HEK293 (cell line): ENCODE measurements at regions not wholly inside any gene's neighbourhood (a gene's known extent, or its start where the extent isn't known, plus 50 kb on each side); places are given as distances from the start of the nearest gene placed in this dataset.

Experiments used
- CTCF ChIA-PET: fragments of 350-600 bp; formaldehyde crosslinking; extraction: SDS; loops from one replicate; lab custom pipeline; 2021; ENCODE audit warnings: antibody characterized with exemption; lab: Yijun Ruan, JAX
- POLR2A ChIA-PET: fragments of 300-600 bp; formaldehyde crosslinking; extraction: SDS; loops from one replicate; lab custom pipeline; 2020; ENCODE audit warnings: antibody characterized with exemption, inconsistent platforms; lab: Yijun Ruan, JAX
- H3K27ac ChIP-seq: fragments of 200-500 bp; sonication (Bioruptor generic); 2 replicates; pipeline ENCODE4 v1.5.1; 2014; ENCODE audit warnings: low read depth, low read length, control low read depth, inconsistent platforms; ENCODE audit errors: extremely low read depth
- H3K36me3 ChIP-seq, 2 experiments: fragments of 200-500 bp in 1 of 2; sonication (Bioruptor generic) in 1 of 2; 1 replicate in 1 of 2; 2 replicates in 1 of 2; pipeline ENCODE4 v1.5.1; 2014 to 2017; ENCODE audit warnings: inconsistent platforms in 2 of 2, low read length in 2 of 2; ENCODE audit not compliant: control insufficient read depth in 2 of 2, insufficient read depth in 1 of 2
- H3K4me1 ChIP-seq: fragments of 200-500 bp; sonication (Bioruptor generic); 2 replicates; pipeline ENCODE4 v1.5.1; 2014; ENCODE audit warnings: mild to moderate bottlenecking, low read length, inconsistent platforms; ENCODE audit not compliant: control insufficient read depth, insufficient read depth
- H3K4me3 ChIP-seq: 2 replicates; pipeline ENCODE4 v1.5.1; 2011; ENCODE audit warnings: low read depth, mild to moderate bottlenecking, control low read depth, low read length, moderate library complexity
- H3K9me3 ChIP-seq: fragments of 200-500 bp; sonication (Bioruptor generic); 2 replicates; pipeline ENCODE4 v1.5.1; 2014; ENCODE audit warnings: low read depth, low read length, inconsistent platforms; ENCODE audit not compliant: control insufficient read depth, insufficient read depth
- GLIS1 ChIP-seq: fragments of 450-650 bp; formaldehyde crosslinking; IDR thresholded peaks from 2 replicates; pipeline ENCODE4 v1.5.1; 2016; ENCODE audit warnings: missing biosample characterization, missing genetic modification characterization
- KLF10 ChIP-seq: fragments of 450-650 bp; IDR thresholded peaks from 2 replicates; pipeline ENCODE4 v1.5.1; 2018; ENCODE audit warnings: missing biosample characterization, mild to moderate bottlenecking, missing genetic modification characterization
- KLF16 ChIP-seq: fragments of 450-650 bp; formaldehyde crosslinking; IDR thresholded peaks from 2 replicates; pipeline ENCODE4 v1.5.1; 2017; ENCODE audit warnings: missing biosample characterization, missing genetic modification characterization
- PRDM6 ChIP-seq: fragments of 450-650 bp; formaldehyde crosslinking; IDR thresholded peaks from 2 replicates; pipeline ENCODE4 v1.5.1; 2017; ENCODE audit warnings: missing biosample characterization, missing genetic modification characterization
- RBAK ChIP-seq: fragments of 450-650 bp; formaldehyde crosslinking; IDR thresholded peaks from 2 replicates; pipeline ENCODE4 v1.5.1; 2016; ENCODE audit warnings: missing biosample characterization, missing genetic modification characterization
- SETDB1 ChIP-seq: IDR thresholded peaks from one replicate; pipeline ENCODE4 v1.6.1; 2017; ENCODE audit warnings: mild to moderate bottlenecking, low read length, moderate library complexity, mixed read lengths; ENCODE audit not compliant: insufficient read length
- TCF7L2 ChIP-seq: IDR thresholded peaks from 2 replicates; pipeline ENCODE4 v1.6.1; 2011; ENCODE audit warnings: low read depth, mild to moderate bottlenecking, inconsistent platforms, low read length, moderate library complexity, borderline replicate concordance
- WT1 ChIP-seq: fragments of 450-650 bp; formaldehyde crosslinking; IDR thresholded peaks from 2 replicates; pipeline ENCODE4 v1.5.1; 2016; ENCODE audit warnings: missing biosample characterization, missing genetic modification characterization
- ZBTB1 ChIP-seq: fragments of 450-650 bp; formaldehyde crosslinking; IDR thresholded peaks from 2 replicates; pipeline ENCODE4 v1.5.1; 2016; ENCODE audit warnings: missing biosample characterization, missing genetic modification characterization
- ZBTB7A ChIP-seq: fragments of 450-650 bp; formaldehyde crosslinking; IDR thresholded peaks from 2 replicates; pipeline ENCODE4 v1.5.1; 2016; ENCODE audit warnings: low read depth, missing biosample characterization, missing genetic modification characterization
- ZFP41 ChIP-seq: fragments of 450-650 bp; formaldehyde crosslinking; IDR thresholded peaks from 2 replicates; pipeline ENCODE4 v1.5.1; 2016; ENCODE audit warnings: missing biosample characterization, missing genetic modification characterization, borderline replicate concordance
- ZNF133 ChIP-seq: fragments of 450-650 bp; formaldehyde crosslinking; IDR thresholded peaks from 2 replicates; pipeline ENCODE4 v1.5.1; 2016; ENCODE audit warnings: missing biosample characterization, missing genetic modification characterization
- ZNF354C ChIP-seq: fragments of 450-650 bp; formaldehyde crosslinking; IDR thresholded peaks from 2 replicates; pipeline ENCODE4 v1.5.1; 2016; ENCODE audit warnings: missing biosample characterization, missing genetic modification characterization, low read depth, borderline replicate concordance
- ZNF391 ChIP-seq: fragments of 450-650 bp; formaldehyde crosslinking; IDR thresholded peaks from 2 replicates; pipeline ENCODE4 v1.5.1; 2016; ENCODE audit warnings: low read depth, missing biosample characterization, missing genetic modification characterization, borderline replicate concordance
- ZNF416 ChIP-seq: fragments of 450-650 bp; formaldehyde crosslinking; IDR thresholded peaks from 2 replicates; pipeline ENCODE4 v1.5.1; 2016; ENCODE audit warnings: missing biosample characterization, missing genetic modification characterization
- ZNF555 ChIP-seq: fragments of 450-650 bp; formaldehyde crosslinking; conservative IDR thresholded peaks from 2 replicates; pipeline ENCODE4 v1.5.1; 2017; ENCODE audit warnings: missing biosample characterization, mild to moderate bottlenecking, missing genetic modification characterization, inconsistent platforms
- ZNF561 ChIP-seq: fragments of 450-650 bp; IDR thresholded peaks from 2 replicates; pipeline ENCODE4 v1.5.1; 2018; ENCODE audit warnings: missing biosample characterization, missing genetic modification characterization, borderline replicate concordance
- ZNF654 ChIP-seq: fragments of 450-650 bp; formaldehyde crosslinking; IDR thresholded peaks from 2 replicates; pipeline ENCODE4 v1.5.1; 2016; ENCODE audit warnings: low read depth, missing biosample characterization, missing genetic modification characterization
- ZNF660 ChIP-seq: fragments of 450-650 bp; IDR thresholded peaks from 2 replicates; pipeline ENCODE4 v1.5.1; 2018; ENCODE audit warnings: missing biosample characterization, mild to moderate bottlenecking, missing genetic modification characterization
- ZNF677 ChIP-seq: fragments of 450-650 bp; IDR thresholded peaks from 2 replicates; pipeline ENCODE4 v1.5.0; 2018; ENCODE audit warnings: missing biosample characterization, mild to moderate bottlenecking, missing genetic modification characterization, moderate library complexity
- TF ChIP-seq, protein P1 (sequence below): fragments of 450-650 bp; IDR thresholded peaks from 2 replicates; pipeline ENCODE4 v1.5.1; 2018; ENCODE audit warnings: missing biosample characterization, missing genetic modification characterization
- TF ChIP-seq, protein P2 (sequence below): fragments of 450-650 bp; IDR thresholded peaks from 2 replicates; pipeline ENCODE4 v1.5.1; 2018; ENCODE audit warnings: missing biosample characterization, mild to moderate bottlenecking, missing genetic modification characterization

- TF ChIP-seq PRDM6 (tag by site-specific recombination), result no peak
- TF ChIP-seq ZNF391 (tag by site-specific recombination), result no peak
- TF ChIP-seq ZBTB7A (tag by site-specific recombination), result no peak
- TF ChIP-seq ZFP41 (tag by site-specific recombination), result no peak
Observed at GRCh38 chr10:121244818-121245217, 353.4 kb downstream of the FGFR2 start (continued).

DNA sequence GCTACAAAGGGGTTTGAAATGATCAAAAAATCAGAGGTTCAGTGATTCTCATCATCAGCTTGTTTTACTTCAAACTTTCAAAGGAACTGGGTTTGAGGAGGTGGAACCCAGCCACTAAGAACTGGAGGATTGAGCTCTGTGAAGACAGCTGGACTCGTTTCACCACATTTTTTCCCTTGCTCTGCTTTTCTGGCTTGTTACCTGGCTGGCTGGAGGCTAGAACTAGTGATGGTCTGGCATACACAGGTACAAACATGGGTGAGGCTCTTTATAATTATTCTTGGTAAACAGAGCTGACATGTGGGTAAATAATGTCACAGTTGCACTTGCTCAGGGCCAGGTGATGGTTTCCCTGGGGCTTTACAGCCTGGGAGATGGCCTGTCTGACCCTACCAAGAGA, 352.5 kb downstream of the FGFR2 start:
- no peaks in the 10 kb centered on the region for H3K4me1 ChIP-seq
- TF ChIP-seq ZBTB1 (tag by site-specific recombination), result no peak
- TF ChIP-seq KLF16 (tag by site-specific recombination), result no peak
- TF ChIP-seq ZFP41 (tag by site-specific recombination), result no peak
- TF ChIP-seq RBAK (tag by site-specific recombination), result no peak
- TF ChIP-seq KLF10 (tag by site-specific recombination), result no peak
- no peak for TF ChIP-seq ZNF654 (tag by site-specific recombination)
- TF ChIP-seq ZNF555, result no peak
- TF ChIP-seq SETDB1, result no peak
- no peak for TF ChIP-seq WT1 (tag by site-specific recombination)
- no peak for TF ChIP-seq ZNF416
- TF ChIP-seq ZNF677 (tag by site-specific recombination), result no peak
- TF ChIP-seq ZNF660 (tag by site-specific recombination), result no peak
- TF ChIP-seq ZNF354C (tag by site-specific recombination), result no peak
- TF ChIP-seq ZNF133 (tag by site-specific recombination), result no peak
- TF ChIP-seq TCF7L2, result no peak
- TF ChIP-seq, protein P1, sequence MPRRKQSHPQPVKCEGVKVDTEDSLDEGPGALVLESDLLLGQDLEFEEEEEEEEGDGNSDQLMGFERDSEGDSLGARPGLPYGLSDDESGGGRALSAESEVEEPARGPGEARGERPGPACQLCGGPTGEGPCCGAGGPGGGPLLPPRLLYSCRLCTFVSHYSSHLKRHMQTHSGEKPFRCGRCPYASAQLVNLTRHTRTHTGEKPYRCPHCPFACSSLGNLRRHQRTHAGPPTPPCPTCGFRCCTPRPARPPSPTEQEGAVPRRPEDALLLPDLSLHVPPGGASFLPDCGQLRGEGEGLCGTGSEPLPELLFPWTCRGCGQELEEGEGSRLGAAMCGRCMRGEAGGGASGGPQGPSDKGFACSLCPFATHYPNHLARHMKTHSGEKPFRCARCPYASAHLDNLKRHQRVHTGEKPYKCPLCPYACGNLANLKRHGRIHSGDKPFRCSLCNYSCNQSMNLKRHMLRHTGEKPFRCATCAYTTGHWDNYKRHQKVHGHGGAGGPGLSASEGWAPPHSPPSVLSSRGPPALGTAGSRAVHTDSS (tag by site-specific recombination), result no peak

GRCh38 chr10:121248266-121248665, 350.0 kb downstream of the FGFR2 start:
- no peak overlapping the region for H3K27ac ChIP-seq
- H3K36me3 ChIP-seq, result no peaks in the 10 kb centered on the region
- H3K4me1 ChIP-seq, result no peaks in the 10 kb centered on the region
- ChIA-PET POLR2A (no interaction called here), CTCF (interaction anchor here (1.2 kb wide), 1 partner anchor 11 kb away, joined by 4 read pairs; no protein-coding TSS in a partner anchor)
- no peak overlapping the region for H3K4me3 ChIP-seq
- no peaks in the 10 kb centered on the region for H3K9me3 ChIP-seq
- TF ChIP-seq, protein P2, sequence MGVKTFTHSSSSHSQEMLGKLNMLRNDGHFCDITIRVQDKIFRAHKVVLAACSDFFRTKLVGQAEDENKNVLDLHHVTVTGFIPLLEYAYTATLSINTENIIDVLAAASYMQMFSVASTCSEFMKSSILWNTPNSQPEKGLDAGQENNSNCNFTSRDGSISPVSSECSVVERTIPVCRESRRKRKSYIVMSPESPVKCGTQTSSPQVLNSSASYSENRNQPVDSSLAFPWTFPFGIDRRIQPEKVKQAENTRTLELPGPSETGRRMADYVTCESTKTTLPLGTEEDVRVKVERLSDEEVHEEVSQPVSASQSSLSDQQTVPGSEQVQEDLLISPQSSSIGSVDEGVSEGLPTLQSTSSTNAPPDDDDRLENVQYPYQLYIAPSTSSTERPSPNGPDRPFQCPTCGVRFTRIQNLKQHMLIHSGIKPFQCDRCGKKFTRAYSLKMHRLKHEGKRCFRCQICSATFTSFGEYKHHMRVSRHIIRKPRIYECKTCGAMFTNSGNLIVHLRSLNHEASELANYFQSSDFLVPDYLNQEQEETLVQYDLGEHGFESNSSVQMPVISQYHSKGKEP (tag by site-specific recombination), result no peak
- TF ChIP-seq ZNF561 (tag by site-specific recombination) (no peak), GLIS1 (tag by site-specific recombination) (no peak)

More for the DNA sequence above, 352.5 kb downstream of the FGFR2 start:
- Histone ChIP-seq H3K4me3 (no peak overlapping the region), H3K36me3 (no peaks in the 10 kb centered on the region), H3K9me3 (no peaks in the 10 kb centered on the region), H3K27ac (no peak overlapping the region)
- POLR2A ChIA-PET, result no interaction called here
- CTCF ChIA-PET, result interaction anchor here (0.7 to 0.9 kb wide), 2 partner anchors 9 to 24 kb away, joined by 3 read pairs; no protein-coding TSS in a partner anchor
